Lung (tissue), 11 donors: ENCODE measurements at regions not wholly inside any gene's neighbourhood (a gene's known extent, or its start where the extent isn't known, plus 50 kb on each side); places are given as distances from the start of the nearest gene placed in this dataset.

Experiments
- ATAC-seq: fragments of 200-7000 bp; cut with Tn5 transposase; one replicate; pipeline ENCODE4 v1.9.1; 2020; ENCODE audit warnings: moderate number of reproducible peaks; ENCODE audit not compliant: insufficient read depth, low FRiP score
- DNase-seq, 3 donors: peaks; one replicate each; pipeline ENCODE4 v3.0.0-alpha.2; 2013 to 2017
- H3K27ac ChIP-seq, 2 donors: one replicate each; pipeline ENCODE4 v1.5.1; 2013; ENCODE audit warnings: mild to moderate bottlenecking in 2 of 2, moderate library complexity in 2 of 2, control low read depth in 1 of 2, inconsistent platforms in 1 of 2, low read depth in 1 of 2, low read length in 1 of 2
- H3K27me3 ChIP-seq, 3 donors: one replicate each; pipeline ENCODE4 v1.5.1; 2013; ENCODE audit warnings: low read length in 2 of 3; ENCODE audit not compliant: control insufficient read depth in 3 of 3, insufficient read depth in 3 of 3
- H3K36me3 ChIP-seq, 4 donors: one replicate each; pipeline ENCODE4 v1.5.1; 2013; ENCODE audit warnings: low read length in 4 of 4, mild to moderate bottlenecking in 1 of 4, moderate library complexity in 1 of 4; ENCODE audit not compliant: control insufficient read depth in 4 of 4, insufficient read depth in 4 of 4
- H3K4me1 ChIP-seq, 5 donors: one replicate each; pipeline ENCODE4 v1.5.1; 2013; ENCODE audit warnings: low read length in 5 of 5, mild to moderate bottlenecking in 2 of 5, moderate library complexity in 1 of 5; ENCODE audit not compliant: control insufficient read depth in 5 of 5, insufficient read depth in 5 of 5
- H3K4me3 ChIP-seq: one replicate; pipeline ENCODE4 v1.5.1; 2013; ENCODE audit warnings: mild to moderate bottlenecking, control low read depth, moderate library complexity
- H3K9ac ChIP-seq, 2 donors: one replicate each; pipeline ENCODE4 v1.5.1; 2013; ENCODE audit warnings: low read length in 2 of 2, control low read depth in 1 of 2; ENCODE audit not compliant: insufficient read depth in 1 of 2
- H3K9me3 ChIP-seq, 4 donors: one replicate each; pipeline ENCODE4 v1.5.1; 2013; ENCODE audit warnings: low read length in 3 of 4, mild to moderate bottlenecking in 1 of 4, moderate library complexity in 1 of 4; ENCODE audit not compliant: control insufficient read depth in 4 of 4, insufficient read depth in 3 of 4
- CTCF ChIP-seq: IDR thresholded peaks from 2 replicates; pipeline ENCODE4 v1.5.1; 2012; ENCODE audit warnings: mild to moderate bottlenecking; ENCODE audit errors: control extremely low read depth, extremely low read depth
- WGBS, 2 donors: extraction: QIAGEN DNeasy Blood & Tissue Kit; methylation state at CpG; one replicate each; pipeline ENCODE4 v1.1.7; 2013; 5-methylcytosine and 5-hydroxymethylcytosine counted together
- donor health status: control.
- donor health status: control.
- donor health status: Bipolar disorder and iron deficiency.
- donor health status: healthy.
- donor health status: DM: yes; HTN: yes; CAD: no.

- WGBS, 2 donors = 92 to 95% methylated on average over 3 of the region's 3 CpGs
- H3K27ac ChIP-seq = no peak overlapping the region
- no peaks in the 10 kb centered on the region for H3K36me3 ChIP-seq
- no peak for TF ChIP-seq CTCF
- ATAC-seq (no peak), DNase-seq (no peak)
- peaks cover 0 to 22% (median 0%) of the 10 kb centered on the region in 5 donors for H3K4me1 ChIP-seq
- no peaks in the 10 kb centered on the region for H3K9me3 ChIP-seq
- no peak overlapping the region for H3K4me3 ChIP-seq
- no peaks in the 10 kb centered on the region for H3K27me3 ChIP-seq
- no peak overlapping the region for H3K9ac ChIP-seq
These were observed 176.1 kb upstream of the TLE3 start for GRCh38 chr15:70273808-70274207.

- Histone ChIP-seq H3K4me3 (no peak overlapping the region), H3K27ac (no peak overlapping the region), H3K27me3 (no peaks in the 10 kb centered on the region), H3K36me3 (no peaks in the 10 kb centered on the region), H3K4me1 (peaks cover 0 to 22% (median 0%) of the 10 kb centered on the region in 5 donors), H3K9ac (no peak overlapping the region), H3K9me3 (no peaks in the 10 kb centered on the region)
- no peak for TF ChIP-seq CTCF
- ATAC-seq (no peak), DNase-seq (no peak)
- 97 to 98% methylated on average over 10 of the region's 10 CpGs for WGBS, 2 donors
These were observed 175.0 kb upstream of the TLE3 start for GRCh38 chr15:70272565-70273355.

- Histone ChIP-seq H3K4me3 (no peak overlapping the region), H3K27ac (peak overlapping the region; percentile 2 to 38), H3K9ac (no peak overlapping the region), H3K4me1 (peaks cover 0 to 28% (median 4%) of the 10 kb centered on the region in 5 donors), H3K36me3 (no peaks in the 10 kb centered on the region), H3K27me3 (no peaks in the 10 kb centered on the region), H3K9me3 (no peaks in the 10 kb centered on the region)
- 40 to 41% methylated on average over 3 of the region's 3 CpGs for WGBS, 2 donors
- TF ChIP-seq CTCF = no peak
- ATAC-seq (no peak), DNase-seq (no peak)
These were observed 173.8 kb upstream of the TLE3 start for GRCh38 chr15:70271422-70272088.
